WTC11 (cell line): ENCODE measurements at regions not wholly inside any gene's neighbourhood (a gene's known extent, or its start where the extent isn't known, plus 50 kb on each side); places are given as distances from the start of the nearest gene placed in this dataset.

Source experiments
- CREB1 ChIP-seq: sonication (generic); formaldehyde crosslinking; IDR thresholded peaks from 2 replicates; pipeline ENCODE4 v1.8.0; 2023; ENCODE audit warnings: mild to moderate bottlenecking, missing genetic modification reagents
- NR2C2 ChIP-seq: sonication (generic); formaldehyde crosslinking; IDR thresholded peaks from 2 replicates; pipeline ENCODE4 v1.8.0; 2022; ENCODE audit warnings: mild to moderate bottlenecking, missing genetic modification reagents
- ZNF121 ChIP-seq: sonication (generic); formaldehyde crosslinking; IDR thresholded peaks from 2 replicates; pipeline ENCODE4 v1.8.0; 2023; ENCODE audit warnings: missing genetic modification reagents
- TF ChIP-seq, protein P1 (sequence below): sonication (generic); formaldehyde crosslinking; IDR thresholded peaks from 2 replicates; pipeline ENCODE4 v1.8.1; 2022; ENCODE audit warnings: mild to moderate bottlenecking, moderate library complexity, missing genetic modification reagents
- TF ChIP-seq, protein P2 (sequence below): fragments of 200-600 bp; IDR thresholded peaks from 2 replicates; pipeline ENCODE4 v1.8.0; 2022; ENCODE audit warnings: antibody characterized with exemption
- TF ChIP-seq, protein P3 (sequence below): sonication (generic); formaldehyde crosslinking; conservative IDR thresholded peaks from 2 replicates; pipeline ENCODE4 v1.8.1; 2023; ENCODE audit warnings: mild to moderate bottlenecking, low read depth, missing genetic modification reagents, moderate library complexity
- TF ChIP-seq, protein P4 (sequence below): sonication (generic); formaldehyde crosslinking; IDR thresholded peaks from 2 replicates; pipeline ENCODE4 v1.8.1; 2022; ENCODE audit warnings: low read depth, missing genetic modification reagents, borderline replicate concordance

DNA sequence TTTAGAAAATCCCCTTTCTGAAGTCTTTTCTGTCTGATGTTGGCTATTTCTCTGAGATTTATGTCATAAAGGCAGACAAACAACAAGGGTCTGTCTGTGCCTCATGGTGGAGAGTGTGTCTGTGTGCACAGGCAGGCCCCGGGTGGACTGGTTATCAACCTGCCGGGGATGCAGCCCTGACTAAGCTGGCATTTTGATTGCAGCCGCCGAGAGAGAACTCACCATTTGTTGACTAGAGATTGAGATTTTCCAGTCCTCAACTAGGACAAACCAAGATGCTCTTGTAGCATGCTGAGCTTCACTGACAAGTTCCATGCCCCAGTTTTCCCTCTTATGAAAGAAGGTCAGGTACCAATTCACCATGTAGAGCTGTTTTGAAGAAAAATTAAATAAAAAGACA is 363.6 kb upstream of the CNR1 start:
- TF ChIP-seq, protein P1, sequence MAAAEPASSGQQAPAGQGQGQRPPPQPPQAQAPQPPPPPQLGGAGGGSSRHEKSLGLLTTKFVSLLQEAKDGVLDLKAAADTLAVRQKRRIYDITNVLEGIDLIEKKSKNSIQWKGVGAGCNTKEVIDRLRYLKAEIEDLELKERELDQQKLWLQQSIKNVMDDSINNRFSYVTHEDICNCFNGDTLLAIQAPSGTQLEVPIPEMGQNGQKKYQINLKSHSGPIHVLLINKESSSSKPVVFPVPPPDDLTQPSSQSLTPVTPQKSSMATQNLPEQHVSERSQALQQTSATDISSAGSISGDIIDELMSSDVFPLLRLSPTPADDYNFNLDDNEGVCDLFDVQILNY (CRISPR knock-in tag): no peak
- TF ChIP-seq ZNF121 (CRISPR knock-in tag) (no peak), NR2C2 (CRISPR knock-in tag) (no peak), CREB1 (no peak)
- TF ChIP-seq, protein P2, sequence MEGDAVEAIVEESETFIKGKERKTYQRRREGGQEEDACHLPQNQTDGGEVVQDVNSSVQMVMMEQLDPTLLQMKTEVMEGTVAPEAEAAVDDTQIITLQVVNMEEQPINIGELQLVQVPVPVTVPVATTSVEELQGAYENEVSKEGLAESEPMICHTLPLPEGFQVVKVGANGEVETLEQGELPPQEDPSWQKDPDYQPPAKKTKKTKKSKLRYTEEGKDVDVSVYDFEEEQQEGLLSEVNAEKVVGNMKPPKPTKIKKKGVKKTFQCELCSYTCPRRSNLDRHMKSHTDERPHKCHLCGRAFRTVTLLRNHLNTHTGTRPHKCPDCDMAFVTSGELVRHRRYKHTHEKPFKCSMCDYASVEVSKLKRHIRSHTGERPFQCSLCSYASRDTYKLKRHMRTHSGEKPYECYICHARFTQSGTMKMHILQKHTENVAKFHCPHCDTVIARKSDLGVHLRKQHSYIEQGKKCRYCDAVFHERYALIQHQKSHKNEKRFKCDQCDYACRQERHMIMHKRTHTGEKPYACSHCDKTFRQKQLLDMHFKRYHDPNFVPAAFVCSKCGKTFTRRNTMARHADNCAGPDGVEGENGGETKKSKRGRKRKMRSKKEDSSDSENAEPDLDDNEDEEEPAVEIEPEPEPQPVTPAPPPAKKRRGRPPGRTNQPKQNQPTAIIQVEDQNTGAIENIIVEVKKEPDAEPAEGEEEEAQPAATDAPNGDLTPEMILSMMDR: no peak
- TF ChIP-seq, protein P3, sequence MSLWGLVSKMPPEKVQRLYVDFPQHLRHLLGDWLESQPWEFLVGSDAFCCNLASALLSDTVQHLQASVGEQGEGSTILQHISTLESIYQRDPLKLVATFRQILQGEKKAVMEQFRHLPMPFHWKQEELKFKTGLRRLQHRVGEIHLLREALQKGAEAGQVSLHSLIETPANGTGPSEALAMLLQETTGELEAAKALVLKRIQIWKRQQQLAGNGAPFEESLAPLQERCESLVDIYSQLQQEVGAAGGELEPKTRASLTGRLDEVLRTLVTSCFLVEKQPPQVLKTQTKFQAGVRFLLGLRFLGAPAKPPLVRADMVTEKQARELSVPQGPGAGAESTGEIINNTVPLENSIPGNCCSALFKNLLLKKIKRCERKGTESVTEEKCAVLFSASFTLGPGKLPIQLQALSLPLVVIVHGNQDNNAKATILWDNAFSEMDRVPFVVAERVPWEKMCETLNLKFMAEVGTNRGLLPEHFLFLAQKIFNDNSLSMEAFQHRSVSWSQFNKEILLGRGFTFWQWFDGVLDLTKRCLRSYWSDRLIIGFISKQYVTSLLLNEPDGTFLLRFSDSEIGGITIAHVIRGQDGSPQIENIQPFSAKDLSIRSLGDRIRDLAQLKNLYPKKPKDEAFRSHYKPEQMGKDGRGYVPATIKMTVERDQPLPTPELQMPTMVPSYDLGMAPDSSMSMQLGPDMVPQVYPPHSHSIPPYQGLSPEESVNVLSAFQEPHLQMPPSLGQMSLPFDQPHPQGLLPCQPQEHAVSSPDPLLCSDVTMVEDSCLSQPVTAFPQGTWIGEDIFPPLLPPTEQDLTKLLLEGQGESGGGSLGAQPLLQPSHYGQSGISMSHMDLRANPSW: no peak
- TF ChIP-seq, protein P4, sequence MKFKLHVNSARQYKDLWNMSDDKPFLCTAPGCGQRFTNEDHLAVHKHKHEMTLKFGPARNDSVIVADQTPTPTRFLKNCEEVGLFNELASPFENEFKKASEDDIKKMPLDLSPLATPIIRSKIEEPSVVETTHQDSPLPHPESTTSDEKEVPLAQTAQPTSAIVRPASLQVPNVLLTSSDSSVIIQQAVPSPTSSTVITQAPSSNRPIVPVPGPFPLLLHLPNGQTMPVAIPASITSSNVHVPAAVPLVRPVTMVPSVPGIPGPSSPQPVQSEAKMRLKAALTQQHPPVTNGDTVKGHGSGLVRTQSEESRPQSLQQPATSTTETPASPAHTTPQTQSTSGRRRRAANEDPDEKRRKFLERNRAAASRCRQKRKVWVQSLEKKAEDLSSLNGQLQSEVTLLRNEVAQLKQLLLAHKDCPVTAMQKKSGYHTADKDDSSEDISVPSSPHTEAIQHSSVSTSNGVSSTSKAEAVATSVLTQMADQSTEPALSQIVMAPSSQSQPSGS (CRISPR knock-in tag): no peak
